ENCODE measurements at regions not wholly inside any gene's neighbourhood (a gene's known extent, or its start where the extent isn't known, plus 50 kb on each side); places are given as distances from the start of the nearest gene placed in this dataset.

GRCh38 chr2:64214281-64215115 is 70.3 kb upstream of the PELI1 start:
- TF ChIP-seq CTCF (conservative IDR thresholded peaks at IDR 0.05; ENCODE audit: low read depth in 2 of 2) (no peak), EZH2phosphoT487 (IDR thresholded peaks at IDR 0.05; ENCODE audit: unreplicated experiment) (no peak), REST (IDR thresholded peaks at IDR 0.05; ENCODE audit: unreplicated experiment) (no peak), POLR2AphosphoS5 (IDR thresholded peaks at IDR 0.05; ENCODE audit: low read depth) (no peak), NANOG (IDR thresholded peaks at IDR 0.05; ENCODE audit: borderline replicate concordance) (no peak)

Measured in GM23338 (cell line).